Suprapubic skin (tissue), 4 donors: ENCODE measurements at regions not wholly inside any gene's neighbourhood (a gene's known extent, or its start where the extent isn't known, plus 50 kb on each side); places are given as distances from the start of the nearest gene placed in this dataset.

ENCODE experiments used
- DNase-seq, 2 donors: peaks; one replicate each; pipeline ENCODE4 v3.0.0-alpha.2; 2019; ENCODE audit warnings: low spot score in 2 of 2
- H3K27ac ChIP-seq: fragments of 200-600 bp; sonication (generic); one replicate; pipeline ENCODE4 v1.5.1; 2019
- H3K27me3 ChIP-seq: fragments of 200-600 bp; sonication (generic); one replicate; pipeline ENCODE4 v1.5.1; 2019
- H3K36me3 ChIP-seq: fragments of 200-600 bp; sonication (generic); one replicate; pipeline ENCODE4 v1.5.1; 2019
- H3K4me1 ChIP-seq: fragments of 200-600 bp; sonication (generic); one replicate; pipeline ENCODE4 v1.5.1; 2019
- H3K4me3 ChIP-seq: fragments of 200-600 bp; sonication (generic); one replicate; pipeline ENCODE4 v1.5.1; 2019; ENCODE audit warnings: mild to moderate bottlenecking
- H3K9me3 ChIP-seq: fragments of 200-600 bp; sonication (generic); one replicate; pipeline ENCODE4 v1.5.1; 2019
- EP300 ChIP-seq: sonication (generic); formaldehyde crosslinking; IDR thresholded peaks from one replicate; pipeline ENCODE4 v1.6.1; 2017; ENCODE audit warnings: antibody characterized with exemption
- POLR2A ChIP-seq, 2 donors: fragments of 450-650 bp; IDR thresholded peaks; one replicate each; pipeline ENCODE4 v1.6.1; 2017; ENCODE audit warnings: antibody characterized with exemption in 2 of 2, mild to moderate bottlenecking in 2 of 2, moderate library complexity in 2 of 2
- POLR2AphosphoS5 ChIP-seq, 3 donors: sonication (generic); formaldehyde crosslinking; IDR thresholded peaks; one replicate each; pipeline ENCODE4 v1.6.1; 2017; ENCODE audit warnings: antibody characterized with exemption in 3 of 3
- WGBS: methylation state at CpG from one replicate; pipeline ENCODE4 v1.1.5; 2018; 5-methylcytosine and 5-hydroxymethylcytosine counted together
- TF ChIP-seq, protein P1 (sequence below), 2 donors: fragments of 200-600 bp in 1 of 2; fragments of 450-650 bp in 1 of 2; sonication (generic) in 1 of 2; IDR thresholded peaks; one replicate each; pipeline ENCODE4 v1.5.1; 2016 to 2019; ENCODE audit warnings: antibody characterized with exemption in 2 of 2, mild to moderate bottlenecking in 1 of 2, moderate library complexity in 1 of 2

- Histone ChIP-seq H3K9me3 (no peaks in the 10 kb centered on the region), H3K27ac (no peak overlapping the region)
- 72% methylated on average over 11 of the region's 15 CpGs for WGBS
Measured at GRCh38 chr1:115545096-115545720, 96.6 kb upstream of the VANGL1 start.

DNA sequence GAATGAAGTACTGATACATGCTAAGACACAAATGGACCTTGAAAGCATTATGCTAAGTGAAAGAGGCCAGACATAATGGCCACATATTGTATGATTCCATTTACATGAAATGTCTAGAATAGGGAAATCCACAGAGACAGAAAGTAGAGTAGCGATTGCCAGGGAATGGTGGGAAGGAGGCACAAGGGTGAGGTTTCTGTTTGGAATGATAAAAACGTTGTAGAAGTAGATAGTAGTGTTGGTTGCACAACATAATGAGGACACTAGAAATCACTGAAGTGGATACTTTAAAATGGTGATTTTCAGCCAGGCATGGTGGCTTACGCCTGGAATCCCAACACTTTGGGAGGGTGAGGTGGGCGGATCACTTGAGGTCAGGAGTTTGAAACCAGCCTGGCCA, 97.6 kb upstream of the VANGL1 start:
- Histone ChIP-seq H3K27me3 (no peaks in the 10 kb centered on the region), H3K36me3 (no peaks in the 10 kb centered on the region), H3K4me1 (peaks cover 11% of the 10 kb centered on the region), H3K4me3 (no peak overlapping the region), H3K27ac (no peak overlapping the region), H3K9me3 (no peaks in the 10 kb centered on the region)
- WGBS = 75% methylated on average over 4 of the region's 4 CpGs
- TF ChIP-seq POLR2A (IDR thresholded peaks at IDR 0.05) (no peak), POLR2AphosphoS5 (IDR thresholded peaks at IDR 0.05) (no peak), EP300 (no peak)
- TF ChIP-seq, protein P1, sequence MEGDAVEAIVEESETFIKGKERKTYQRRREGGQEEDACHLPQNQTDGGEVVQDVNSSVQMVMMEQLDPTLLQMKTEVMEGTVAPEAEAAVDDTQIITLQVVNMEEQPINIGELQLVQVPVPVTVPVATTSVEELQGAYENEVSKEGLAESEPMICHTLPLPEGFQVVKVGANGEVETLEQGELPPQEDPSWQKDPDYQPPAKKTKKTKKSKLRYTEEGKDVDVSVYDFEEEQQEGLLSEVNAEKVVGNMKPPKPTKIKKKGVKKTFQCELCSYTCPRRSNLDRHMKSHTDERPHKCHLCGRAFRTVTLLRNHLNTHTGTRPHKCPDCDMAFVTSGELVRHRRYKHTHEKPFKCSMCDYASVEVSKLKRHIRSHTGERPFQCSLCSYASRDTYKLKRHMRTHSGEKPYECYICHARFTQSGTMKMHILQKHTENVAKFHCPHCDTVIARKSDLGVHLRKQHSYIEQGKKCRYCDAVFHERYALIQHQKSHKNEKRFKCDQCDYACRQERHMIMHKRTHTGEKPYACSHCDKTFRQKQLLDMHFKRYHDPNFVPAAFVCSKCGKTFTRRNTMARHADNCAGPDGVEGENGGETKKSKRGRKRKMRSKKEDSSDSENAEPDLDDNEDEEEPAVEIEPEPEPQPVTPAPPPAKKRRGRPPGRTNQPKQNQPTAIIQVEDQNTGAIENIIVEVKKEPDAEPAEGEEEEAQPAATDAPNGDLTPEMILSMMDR (IDR thresholded peaks at IDR 0.05) = no peak
- DNase-seq = no peak

More at GRCh38 chr1:115545096-115545720, 96.6 kb upstream of the VANGL1 start:
- Histone ChIP-seq H3K4me3 (no peak overlapping the region), H3K36me3 (no peaks in the 10 kb centered on the region), H3K4me1 (peaks cover 11% of the 10 kb centered on the region), H3K27me3 (no peaks in the 10 kb centered on the region)
- no peak for DNase-seq
- TF ChIP-seq POLR2A (IDR thresholded peaks at IDR 0.05) (no peak), POLR2AphosphoS5 (IDR thresholded peaks at IDR 0.05) (no peak), EP300 (no peak)
- TF ChIP-seq, protein P1 (IDR thresholded peaks at IDR 0.05) = no peak

DNA sequence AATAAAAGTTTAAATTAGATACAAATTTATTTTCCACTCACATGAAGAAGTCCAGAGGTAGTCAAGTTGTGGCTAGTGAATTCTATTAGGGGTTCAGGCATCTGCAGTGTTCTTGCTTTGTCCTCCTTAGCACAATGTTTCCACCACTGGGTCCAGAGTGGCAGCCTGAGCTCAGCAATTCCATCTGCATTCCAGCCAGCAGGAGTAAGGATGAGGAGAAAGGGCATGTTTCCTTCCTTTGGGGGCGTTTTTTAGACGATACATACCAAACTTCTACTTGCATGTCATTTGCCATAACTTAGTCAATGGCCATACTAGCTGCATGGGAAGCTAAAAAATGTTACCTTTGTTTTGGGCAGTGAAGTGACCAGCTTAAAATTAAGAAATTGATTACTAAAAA, 98.5 kb upstream of the VANGL1 start:
- H3K9me3 ChIP-seq = no peaks in the 10 kb centered on the region
- H3K27me3 ChIP-seq = no peaks in the 10 kb centered on the region
- WGBS = 94% methylated on average over 2 of the region's 2 CpGs
- TF ChIP-seq, protein P1 (IDR thresholded peaks at IDR 0.05) = no peak
- TF ChIP-seq EP300 (no peak), POLR2A (IDR thresholded peaks at IDR 0.05) (no peak), POLR2AphosphoS5 (IDR thresholded peaks at IDR 0.05) (no peak)
- DNase-seq = no peak
- H3K27ac ChIP-seq = no peak overlapping the region
- no peaks in the 10 kb centered on the region for H3K36me3 ChIP-seq
- peaks cover 11% of the 10 kb centered on the region for H3K4me1 ChIP-seq
- no peak overlapping the region for H3K4me3 ChIP-seq

DNA sequence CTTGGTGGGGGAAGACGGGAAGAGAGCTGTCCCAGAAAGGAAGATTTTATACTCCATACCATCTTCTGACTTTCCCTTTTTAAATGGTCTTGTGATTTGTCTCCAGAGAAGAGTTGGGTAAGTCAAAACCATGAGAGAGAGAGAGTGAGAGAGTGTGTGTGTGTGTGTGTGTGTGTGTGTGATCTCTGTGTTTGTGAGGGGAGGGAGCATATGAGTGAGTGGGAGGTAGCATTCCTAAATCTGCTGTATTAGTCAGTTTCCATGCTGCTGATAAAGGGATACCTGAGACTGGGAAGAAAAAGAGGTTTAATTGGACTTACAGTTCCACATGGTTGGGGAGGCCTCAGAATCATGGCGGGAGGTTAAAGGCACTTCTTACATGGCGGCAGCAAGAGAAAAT, 102.0 kb upstream of the VANGL1 start:
- Histone ChIP-seq H3K4me1 (no peaks in the 10 kb centered on the region), H3K27ac (no peak overlapping the region), H3K4me3 (no peak overlapping the region), H3K36me3 (no peaks in the 10 kb centered on the region), H3K9me3 (no peaks in the 10 kb centered on the region), H3K27me3 (no peaks in the 10 kb centered on the region)
- no peak for DNase-seq
- WGBS = 90% methylated on average over 3 of the region's 3 CpGs
- TF ChIP-seq, protein P1 (IDR thresholded peaks at IDR 0.05) = no peak
- TF ChIP-seq POLR2A (IDR thresholded peaks at IDR 0.05) (no peak), EP300 (no peak), POLR2AphosphoS5 (IDR thresholded peaks at IDR 0.05) (no peak)

DNA sequence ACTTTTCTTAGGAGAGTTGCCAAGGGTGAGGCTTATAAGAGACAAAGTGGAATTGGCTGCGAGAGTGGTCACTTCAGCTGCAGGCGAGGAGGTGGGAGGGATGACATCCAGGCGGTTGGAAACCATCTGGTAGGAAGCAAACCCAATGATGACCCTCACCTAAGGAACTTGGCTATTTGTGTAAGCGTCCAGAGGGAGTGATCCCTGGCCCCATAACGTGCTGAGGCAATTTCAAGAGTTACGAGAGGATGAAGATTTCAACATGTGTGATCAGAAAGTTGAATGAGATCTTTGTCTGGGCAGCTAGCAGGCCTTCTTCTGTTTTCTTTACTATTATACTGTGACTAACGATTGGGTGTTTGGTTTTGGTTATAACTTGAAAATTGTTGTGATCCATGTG, 102.7 kb upstream of the VANGL1 start:
- Histone ChIP-seq H3K4me3 (no peak overlapping the region), H3K27ac (no peak overlapping the region), H3K4me1 (no peaks in the 10 kb centered on the region), H3K9me3 (no peaks in the 10 kb centered on the region), H3K36me3 (no peaks in the 10 kb centered on the region), H3K27me3 (no peaks in the 10 kb centered on the region)
- no peak for DNase-seq
- TF ChIP-seq POLR2A (IDR thresholded peaks at IDR 0.05) (no peak), POLR2AphosphoS5 (IDR thresholded peaks at IDR 0.05) (no peak), EP300 (no peak)
- TF ChIP-seq, protein P1 (IDR thresholded peaks at IDR 0.05) = no peak
- 52% methylated on average over 7 of the region's 7 CpGs for WGBS
